ENCODE measurements at regions not wholly inside any gene's neighbourhood (a gene's known extent, or its start where the extent isn't known, plus 50 kb on each side); places are given as distances from the start of the nearest gene placed in this dataset.

GRCh38 chr20:11692567-11692966, 225.1 kb upstream of the BTBD3 start:
- 22 to 39% methylated on average over 2 of the region's 2 CpGs for WGBS, 2 donors
- no peaks in the 10 kb centered on the region for H3K4me1 ChIP-seq
- intact Hi-C loops (cut with DNase I), result no loop called here
- no peak for DNase-seq
- H3K4me3 ChIP-seq, result no peak overlapping the region
- no peaks in the 10 kb centered on the region for H3K36me3 ChIP-seq
- TF ChIP-seq, protein P1, sequence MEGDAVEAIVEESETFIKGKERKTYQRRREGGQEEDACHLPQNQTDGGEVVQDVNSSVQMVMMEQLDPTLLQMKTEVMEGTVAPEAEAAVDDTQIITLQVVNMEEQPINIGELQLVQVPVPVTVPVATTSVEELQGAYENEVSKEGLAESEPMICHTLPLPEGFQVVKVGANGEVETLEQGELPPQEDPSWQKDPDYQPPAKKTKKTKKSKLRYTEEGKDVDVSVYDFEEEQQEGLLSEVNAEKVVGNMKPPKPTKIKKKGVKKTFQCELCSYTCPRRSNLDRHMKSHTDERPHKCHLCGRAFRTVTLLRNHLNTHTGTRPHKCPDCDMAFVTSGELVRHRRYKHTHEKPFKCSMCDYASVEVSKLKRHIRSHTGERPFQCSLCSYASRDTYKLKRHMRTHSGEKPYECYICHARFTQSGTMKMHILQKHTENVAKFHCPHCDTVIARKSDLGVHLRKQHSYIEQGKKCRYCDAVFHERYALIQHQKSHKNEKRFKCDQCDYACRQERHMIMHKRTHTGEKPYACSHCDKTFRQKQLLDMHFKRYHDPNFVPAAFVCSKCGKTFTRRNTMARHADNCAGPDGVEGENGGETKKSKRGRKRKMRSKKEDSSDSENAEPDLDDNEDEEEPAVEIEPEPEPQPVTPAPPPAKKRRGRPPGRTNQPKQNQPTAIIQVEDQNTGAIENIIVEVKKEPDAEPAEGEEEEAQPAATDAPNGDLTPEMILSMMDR (IDR thresholded peaks at IDR 0.05), result no peak
- no peak for TF ChIP-seq POLR2A (IDR thresholded peaks at IDR 0.05)
- no peaks in the 10 kb centered on the region for H3K9me3 ChIP-seq
- H3K27me3 ChIP-seq, result no peaks in the 10 kb centered on the region
- no peak overlapping the region for H3K27ac ChIP-seq

DNA sequence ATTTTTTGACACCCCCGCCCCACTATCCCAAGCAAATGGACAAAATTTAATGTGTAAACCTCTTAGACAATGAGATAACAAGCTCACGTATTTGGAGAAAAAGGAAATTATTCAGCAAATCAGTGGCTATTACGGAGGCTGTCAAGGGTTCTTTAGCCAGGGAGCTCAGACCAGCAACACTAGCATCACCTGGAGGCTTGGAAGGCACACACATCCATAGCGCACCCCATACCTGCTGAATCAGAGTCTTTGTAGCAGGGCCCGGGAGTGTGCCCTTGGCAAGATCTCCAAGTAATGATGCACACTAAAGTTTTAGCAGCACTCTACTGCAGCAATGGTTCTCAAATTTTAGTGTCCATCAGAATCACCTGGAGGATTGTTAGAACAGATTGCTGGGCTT, 223.2 kb upstream of the BTBD3 start:
- DNase-seq, result no peak
- no peaks in the 10 kb centered on the region for H3K9me3 ChIP-seq
- H3K36me3 ChIP-seq, result no peaks in the 10 kb centered on the region
- WGBS, 2 donors, result 88 to 89% methylated on average over 5 of the region's 5 CpGs
- no peaks in the 10 kb centered on the region for H3K4me1 ChIP-seq
- no peak for TF ChIP-seq POLR2A (IDR thresholded peaks at IDR 0.05)
- TF ChIP-seq, protein P1 (IDR thresholded peaks at IDR 0.05), result no peak
- H3K27ac ChIP-seq, result no peak overlapping the region
- no peaks in the 10 kb centered on the region for H3K27me3 ChIP-seq
- no peak overlapping the region for H3K4me3 ChIP-seq
- intact Hi-C loops (cut with DNase I), result no loop called here

- 74 to 77% methylated on average over 3 of the region's 3 CpGs for WGBS, 2 donors
- DNase-seq, result no peak
- TF ChIP-seq, protein P1 (IDR thresholded peaks at IDR 0.05), result no peak
- TF ChIP-seq POLR2A (IDR thresholded peaks at IDR 0.05), result no peak
- H3K36me3 ChIP-seq, result no peaks in the 10 kb centered on the region
- intact Hi-C loops (cut with DNase I), result no loop called here
- no peak overlapping the region for H3K27ac ChIP-seq
- no peak overlapping the region for H3K4me3 ChIP-seq
- H3K27me3 ChIP-seq, result no peaks in the 10 kb centered on the region
- H3K9me3 ChIP-seq, result no peaks in the 10 kb centered on the region
- no peaks in the 10 kb centered on the region for H3K4me1 ChIP-seq
Measured at GRCh38 chr20:11697055-11697454, 220.6 kb upstream of the BTBD3 start.

GRCh38 chr20:11697646-11698045, 220.0 kb upstream of the BTBD3 start:
- H3K9me3 ChIP-seq, result no peaks in the 10 kb centered on the region
- no peaks in the 10 kb centered on the region for H3K27me3 ChIP-seq
- WGBS, 2 donors, result 70 to 100% methylated on average over 1 of the region's 1 CpG
- H3K27ac ChIP-seq, result no peak overlapping the region
- H3K4me3 ChIP-seq, result no peak overlapping the region
- intact Hi-C loops (cut with DNase I), result no loop called here
- no peaks in the 10 kb centered on the region for H3K36me3 ChIP-seq
- H3K4me1 ChIP-seq, result no peaks in the 10 kb centered on the region
- no peak for TF ChIP-seq POLR2A (IDR thresholded peaks at IDR 0.05)
- TF ChIP-seq, protein P1 (IDR thresholded peaks at IDR 0.05), result no peak
- DNase-seq, result no peak

GRCh38 chr20:11698124-11698523, 219.6 kb upstream of the BTBD3 start:
- no peaks in the 10 kb centered on the region for H3K36me3 ChIP-seq
- no peaks in the 10 kb centered on the region for H3K4me1 ChIP-seq
- H3K4me3 ChIP-seq, result no peak overlapping the region
- no peaks in the 10 kb centered on the region for H3K27me3 ChIP-seq
- no peak for DNase-seq
- H3K9me3 ChIP-seq, result no peaks in the 10 kb centered on the region
- no peak overlapping the region for H3K27ac ChIP-seq
- intact Hi-C loops (cut with DNase I), result no loop called here
- no peak for TF ChIP-seq POLR2A (IDR thresholded peaks at IDR 0.05)
- TF ChIP-seq, protein P1 (IDR thresholded peaks at IDR 0.05), result no peak
